NCI-H146 (cell line): ENCODE measurements at regions not wholly inside any gene's neighbourhood (a gene's known extent, or its start where the extent isn't known, plus 50 kb on each side); places are given as distances from the start of the nearest gene placed in this dataset.
"Not testable (repeated sequence)": the region's sequence is repeated elsewhere in the genome, so short reads cannot be mapped to it uniquely, and the experiment has no call there.

Experiments
- DNase-seq: peaks from one replicate; lab custom pipeline; 2025; lab: John Stamatoyannopoulos, UW

GRCh38 chr5:36426070-36426469 lies 124.4 kb upstream of the RANBP3L start:
- DNase-seq = not testable (repeated sequence)

GRCh38 chr5:36435516-36435915 lies 133.8 kb upstream of the RANBP3L start:
- no peak for DNase-seq

GRCh38 chr5:36436306-36436705 lies 134.6 kb upstream of the RANBP3L start:
- DNase-seq = no peak

- DNase-seq = no peak
These were observed 137.3 kb upstream of the RANBP3L start for GRCh38 chr5:36438765-36439561.

DNA sequence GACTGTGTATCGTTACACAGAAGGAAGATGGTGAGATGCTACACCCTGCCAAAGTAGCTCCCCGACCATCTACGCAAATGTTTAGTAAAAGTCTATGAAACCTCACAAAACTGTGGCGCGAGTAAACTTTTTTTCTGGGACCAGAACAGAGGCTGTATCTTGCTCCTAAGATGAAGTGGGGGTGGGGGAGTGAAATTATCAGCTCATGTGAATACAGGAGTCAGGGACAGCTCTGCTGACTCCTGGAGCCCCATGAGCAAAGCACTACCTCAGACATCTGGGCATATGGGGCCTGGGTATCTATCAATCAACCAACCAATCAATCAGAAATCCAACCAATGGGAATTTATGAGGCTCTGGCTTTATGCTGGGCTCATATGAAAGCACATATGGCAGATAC lies 138.6 kb upstream of the RANBP3L start:
- DNase-seq = no peak

DNA sequence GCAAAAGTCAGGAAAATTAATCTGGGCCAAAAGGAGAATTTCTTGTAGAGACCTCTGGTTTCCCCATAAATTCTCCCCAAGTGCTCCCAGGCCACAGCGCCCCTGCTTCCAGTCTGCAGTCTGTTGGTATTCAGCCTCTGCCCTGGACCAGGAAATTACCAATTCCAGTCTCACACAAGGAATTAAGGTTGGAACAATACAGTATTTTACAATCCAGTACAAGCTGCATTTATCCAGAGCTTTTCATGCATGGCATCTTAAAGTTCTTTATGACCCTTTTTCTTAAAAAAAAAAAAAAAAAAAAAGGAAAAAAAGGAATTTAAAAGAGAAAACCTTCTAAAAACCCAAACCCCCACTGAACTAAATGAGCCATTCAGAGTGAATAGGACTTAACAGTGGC lies 139.6 kb upstream of the RANBP3L start:
- no peak for DNase-seq

DNA sequence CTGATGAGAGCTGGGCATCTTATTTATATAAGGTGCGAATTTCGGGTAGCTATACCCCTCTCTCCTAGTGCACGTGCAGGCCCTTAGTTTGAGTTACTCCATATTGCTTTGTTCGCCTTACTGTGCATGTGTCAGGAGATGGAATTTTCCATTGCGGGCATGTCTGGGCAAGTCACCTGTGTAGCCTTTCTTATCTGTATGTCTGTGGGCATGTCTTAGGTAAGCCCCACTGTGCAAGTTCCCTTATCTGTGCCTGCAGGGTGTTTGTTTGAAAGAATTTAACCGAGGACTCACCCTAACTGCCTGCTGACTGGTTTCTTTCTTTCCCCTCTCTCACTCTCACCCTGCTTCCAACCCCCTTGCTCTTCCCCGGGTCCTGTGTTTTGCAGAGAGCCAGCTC lies 140.7 kb upstream of the RANBP3L start:
- DNase-seq = no peak

DNA sequence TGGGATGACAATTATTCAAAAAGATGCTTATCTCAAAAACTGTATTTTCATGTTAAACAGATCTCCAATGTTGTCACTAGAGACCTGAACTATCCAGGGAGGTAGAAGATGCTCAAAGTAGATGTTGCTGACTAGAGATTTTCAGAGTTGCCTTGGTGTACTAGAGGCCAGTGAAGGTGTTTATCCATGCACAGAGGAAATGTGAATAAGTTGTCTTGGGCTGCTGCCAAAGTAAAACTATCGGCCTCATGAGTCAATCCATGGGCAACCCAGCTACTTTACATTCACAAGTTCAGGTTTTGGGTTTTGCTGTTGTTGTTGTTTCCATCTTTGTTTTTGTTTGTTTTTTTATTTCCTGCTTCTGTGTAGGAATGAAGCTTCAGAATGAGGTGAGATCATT lies 141.1 kb upstream of the RANBP3L start:
- DNase-seq = no peak

DNA sequence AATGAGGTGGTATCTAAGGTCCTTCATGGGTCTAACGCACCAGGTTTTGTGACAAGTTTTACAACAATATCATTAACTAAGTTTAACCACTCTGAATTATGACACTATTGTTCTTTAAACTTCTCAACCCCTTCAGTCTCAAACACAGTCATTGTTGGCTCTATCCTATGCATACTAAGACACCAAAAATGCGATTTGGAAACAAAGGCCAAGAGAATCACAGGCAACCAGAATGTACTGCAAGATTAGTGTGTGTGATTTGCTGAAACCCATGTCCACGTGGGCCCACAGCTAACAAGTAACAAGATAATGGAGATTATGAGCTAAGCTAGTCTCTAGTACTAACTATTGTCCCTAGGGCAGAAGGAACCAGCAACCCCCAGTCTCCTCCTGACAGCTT lies 142.2 kb upstream of the RANBP3L start:
- no peak for DNase-seq

DNA sequence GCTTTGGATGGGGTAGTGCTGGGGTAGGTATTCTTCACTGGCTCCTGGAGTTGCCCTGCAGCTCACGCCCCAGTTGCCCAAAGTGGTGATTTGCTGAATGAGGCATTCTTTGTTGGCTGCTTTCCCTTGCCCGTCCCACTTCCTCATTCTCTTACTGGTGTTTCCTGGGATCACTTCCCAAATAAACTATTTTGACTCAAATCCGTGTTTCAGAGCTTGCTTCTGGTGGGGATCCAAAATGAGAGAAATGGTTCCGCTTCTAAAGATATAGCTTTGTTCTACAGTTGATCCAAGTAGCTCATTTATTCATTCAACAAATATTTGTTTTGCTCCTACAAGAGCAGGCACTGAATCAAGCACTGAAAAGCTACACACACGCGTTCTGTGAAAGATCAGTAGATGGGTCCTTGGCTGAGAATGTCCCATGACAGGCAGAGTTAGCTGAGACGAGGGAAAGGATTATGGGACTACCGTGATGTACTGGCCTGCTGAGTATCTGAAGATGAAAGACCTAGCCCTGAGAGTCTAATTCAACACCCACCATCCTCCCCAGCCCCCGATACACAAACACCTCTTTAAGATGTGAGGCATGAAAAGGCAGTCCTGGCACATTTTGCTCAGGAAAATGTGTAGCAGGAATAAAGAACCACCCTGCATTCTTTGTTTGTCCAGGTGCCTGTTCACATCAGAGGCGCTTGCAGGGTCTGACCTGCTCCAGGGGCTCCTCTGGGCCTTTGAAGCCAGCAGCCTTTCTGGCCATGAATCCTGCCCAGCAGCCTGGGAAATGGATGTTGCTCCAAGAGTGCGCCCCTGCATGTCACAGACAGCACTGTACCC lies 143.1 kb upstream of the RANBP3L start:
- no peak for DNase-seq

- no peak for DNase-seq
These were observed 146.1 kb upstream of the RANBP3L start for GRCh38 chr5:36447776-36448175.

DNA sequence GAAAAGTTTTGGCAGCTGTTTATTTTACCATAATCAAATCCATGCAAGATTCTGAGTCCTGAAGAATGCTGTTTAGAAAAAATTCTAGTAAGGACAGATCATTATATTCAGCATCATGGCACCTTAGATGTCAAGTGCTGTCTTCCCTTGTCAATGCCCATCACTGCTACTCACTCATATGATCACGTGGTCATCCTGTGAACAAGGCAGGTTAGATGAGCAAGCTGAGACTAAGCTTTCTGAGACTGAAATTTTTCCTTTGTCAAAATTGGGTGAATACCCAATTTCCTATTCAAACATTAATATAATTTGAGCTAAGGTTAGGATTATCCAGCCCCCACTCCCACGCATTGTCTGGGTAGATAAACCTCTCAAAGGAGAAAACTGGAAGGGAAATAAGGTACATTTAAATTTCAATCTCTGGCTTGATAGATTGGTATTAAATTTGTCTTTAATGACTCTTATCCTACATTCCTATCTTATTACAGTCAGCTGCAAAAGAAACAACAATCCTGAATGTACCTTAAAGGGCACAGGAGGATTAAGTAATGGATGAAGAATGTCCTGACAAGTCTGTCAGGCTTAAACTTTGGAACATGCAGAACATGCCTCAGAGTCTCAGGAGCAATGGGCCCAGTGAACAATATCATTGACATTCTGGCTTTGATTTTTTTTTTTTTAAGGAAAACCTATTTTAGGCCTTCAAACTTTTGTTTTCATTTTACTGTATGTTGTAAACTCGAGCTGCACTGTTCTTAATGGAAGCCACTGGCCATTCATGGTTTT lies 148.7 kb upstream of the RANBP3L start:
- DNase-seq = no peak

DNA sequence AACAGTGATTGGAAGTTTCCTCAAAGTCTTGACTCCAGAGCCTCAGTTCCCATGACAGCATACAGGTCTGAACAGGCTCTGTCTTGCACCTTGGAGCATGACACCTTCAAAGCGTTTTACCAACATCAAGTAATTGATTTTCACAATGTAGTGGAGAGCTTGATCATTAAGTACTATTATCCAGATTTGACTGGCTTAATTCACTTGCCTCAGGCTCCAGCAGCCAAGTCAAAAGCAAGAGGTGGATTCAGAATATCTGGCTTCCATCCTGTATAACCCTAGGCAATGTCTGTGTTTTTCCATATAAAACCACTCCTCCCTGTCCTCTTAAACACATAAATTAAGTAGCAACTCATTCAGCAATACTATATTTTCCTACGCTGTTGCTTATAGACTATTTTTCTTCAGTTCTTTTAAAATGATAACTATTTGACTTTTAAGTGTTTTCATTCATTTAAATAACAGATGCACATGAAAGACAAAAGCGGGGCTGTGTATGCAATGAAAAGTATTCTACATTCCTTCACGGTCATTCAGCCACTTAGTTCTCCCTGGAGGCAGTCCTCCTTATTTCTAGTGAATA lies 150.8 kb upstream of the RANBP3L start:
- DNase-seq = no peak

DNA sequence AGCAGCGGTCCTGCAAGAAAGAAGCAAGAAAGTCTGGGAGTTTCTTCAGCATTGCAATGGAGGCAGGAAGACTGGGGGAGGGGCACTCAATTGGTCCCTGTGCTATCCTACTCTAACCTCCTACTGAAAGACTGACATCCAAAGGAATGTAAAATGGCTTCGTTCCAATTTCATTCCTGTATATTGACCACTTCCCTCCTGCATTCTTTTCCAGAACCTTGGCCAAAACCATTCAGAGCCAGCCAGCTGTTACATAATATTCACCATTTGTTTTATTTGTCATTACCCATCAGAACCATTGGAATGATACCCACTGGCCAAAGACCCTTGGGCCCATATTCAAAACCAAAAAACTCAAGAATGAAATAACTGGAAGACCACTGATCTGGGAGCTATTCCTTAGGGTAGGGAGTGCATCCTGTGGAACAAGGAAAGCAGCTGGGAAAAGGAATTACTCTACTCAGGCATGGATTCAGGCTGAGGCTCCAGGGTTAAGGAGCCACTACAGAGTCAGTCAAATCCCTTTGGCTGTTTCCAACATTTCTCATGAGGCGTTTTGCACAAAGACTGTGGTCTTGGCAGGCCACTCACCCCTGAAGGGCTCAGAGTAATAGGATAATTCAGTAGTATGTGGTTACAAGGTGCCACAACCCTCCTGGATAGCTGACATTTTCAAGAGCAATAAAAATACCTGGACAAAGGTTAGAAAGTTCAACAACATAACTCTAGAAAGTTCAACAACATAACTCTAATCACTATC lies 148.7 kb upstream of the SLC1A3 start:
- DNase-seq = no peak

DNA sequence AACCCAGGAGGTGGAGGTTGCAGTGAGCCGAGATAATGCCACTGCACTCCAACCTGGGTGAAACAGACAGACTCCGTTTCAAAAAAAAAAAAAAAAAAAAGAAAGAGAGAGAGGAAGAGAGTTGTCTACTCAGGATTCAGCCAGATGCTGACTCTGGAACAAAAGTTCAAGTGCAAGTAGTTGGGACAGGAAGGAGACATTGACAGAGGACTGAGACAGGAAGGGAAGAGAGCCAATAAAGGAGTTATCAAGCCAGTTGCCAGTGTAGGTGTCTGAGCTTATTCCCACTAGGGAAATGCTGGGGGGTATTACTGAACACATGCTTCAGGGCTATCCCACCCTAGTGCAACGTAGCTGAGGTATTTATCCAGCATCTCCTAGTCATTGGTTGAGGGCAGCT lies 147.7 kb upstream of the SLC1A3 start:
- DNase-seq = no peak

DNA sequence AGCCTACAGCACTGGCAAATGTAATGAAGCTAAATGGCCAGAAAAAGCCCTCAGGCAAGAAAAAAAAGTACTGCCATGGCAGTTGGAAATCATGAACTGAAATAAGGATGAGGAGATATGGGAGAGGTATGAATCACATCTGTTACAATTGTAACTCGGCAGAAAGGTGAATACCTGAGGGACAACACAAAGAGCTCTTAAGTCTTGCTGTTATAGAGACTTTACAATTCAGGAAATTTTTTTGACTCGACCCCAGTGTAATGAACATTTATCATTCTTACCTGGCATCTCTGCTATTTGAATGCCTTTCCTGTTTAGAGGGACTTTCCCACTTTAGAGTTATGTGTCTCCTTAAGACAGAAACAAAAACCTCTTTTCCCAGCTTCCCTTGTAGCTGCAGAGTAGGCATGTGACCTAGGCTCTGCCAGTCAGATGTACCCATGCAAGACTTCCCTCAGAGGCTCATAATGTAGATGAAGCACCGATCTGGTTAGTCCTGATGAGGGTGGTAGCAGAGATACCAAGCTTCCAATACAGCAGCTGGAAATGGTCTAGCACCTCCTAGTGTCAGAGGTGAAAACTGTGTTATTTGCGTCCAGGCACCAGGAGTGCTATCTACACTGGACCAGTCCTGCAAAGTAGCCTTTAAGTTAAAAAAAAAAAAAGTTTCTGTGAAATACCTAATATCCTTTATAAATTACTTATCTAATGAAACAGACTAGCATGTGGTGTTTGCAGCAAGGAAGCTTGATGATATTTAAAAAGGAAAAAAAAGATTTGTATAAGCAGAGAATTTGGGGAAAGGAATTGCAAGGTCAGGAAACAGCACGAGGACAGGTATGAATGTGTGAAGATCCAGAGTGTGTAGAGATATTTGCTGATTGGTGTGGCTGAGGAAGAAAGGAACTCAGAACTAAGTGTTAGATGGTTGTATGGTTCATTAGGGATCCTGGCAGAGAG lies 146.9 kb upstream of the SLC1A3 start:
- no peak for DNase-seq

DNA sequence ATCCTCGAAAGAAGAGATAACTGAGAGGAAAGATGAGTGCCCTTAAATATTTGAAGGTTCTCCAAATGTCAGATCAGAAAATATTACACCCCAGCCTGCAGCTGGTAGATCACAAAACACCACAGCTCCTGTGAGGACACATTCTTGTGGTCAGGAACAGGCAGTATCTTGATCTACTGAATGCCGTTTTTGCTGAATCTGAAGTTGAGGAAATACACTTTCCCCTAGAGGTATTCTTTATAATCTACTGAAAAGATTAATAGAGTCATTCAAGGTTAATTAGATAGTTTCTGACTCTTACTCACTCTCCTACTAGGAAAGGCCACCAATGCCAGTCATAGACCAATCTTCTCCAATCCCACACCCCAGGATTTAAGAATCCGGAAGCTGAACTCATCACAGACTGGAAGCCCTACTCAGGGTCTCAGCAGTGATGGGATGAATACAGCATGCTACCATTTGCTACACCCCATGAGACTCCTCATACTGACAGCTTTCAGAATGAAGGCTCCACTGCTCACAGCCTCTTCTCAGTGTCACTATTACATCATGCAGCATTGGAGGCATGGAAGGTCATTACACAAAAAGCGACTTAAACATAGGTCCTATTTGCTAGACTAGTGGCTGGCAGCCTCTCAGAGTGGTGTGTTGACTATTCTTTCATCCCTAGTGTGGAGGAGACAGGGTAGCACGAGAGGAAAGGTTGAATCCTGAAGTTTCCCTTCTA lies 143.9 kb upstream of the SLC1A3 start:
- no peak for DNase-seq

DNA sequence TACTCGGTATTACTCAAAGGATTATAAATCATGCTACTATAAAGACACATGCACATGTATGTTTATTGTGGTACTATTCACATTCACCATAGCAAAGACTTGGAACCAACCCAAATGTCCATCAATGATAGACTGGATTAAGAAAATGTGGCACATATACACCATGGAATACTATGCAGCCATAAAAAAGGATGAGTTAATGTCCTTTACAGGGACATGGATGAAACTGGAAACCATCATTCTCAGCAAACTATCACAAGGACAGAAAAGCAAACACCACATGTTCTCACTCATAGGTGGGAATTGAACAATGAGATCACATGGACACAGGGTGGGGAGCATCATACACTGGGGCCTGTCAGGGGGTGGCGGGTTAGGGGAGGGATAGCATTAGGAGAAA lies 130.5 kb upstream of the SLC1A3 start:
- DNase-seq = not testable (repeated sequence)

GRCh38 chr5:36478646-36479317 lies 127.6 kb upstream of the SLC1A3 start:
- no peak for DNase-seq
